Hematopoietic multipotent progenitor cell treated with erythropoietin and hydrocortisone succinate and interleukin-3 and kit ligand, for 8 days (in vitro differentiated cells): ENCODE measurements at regions not wholly inside any gene's neighbourhood (a gene's known extent, or its start where the extent isn't known, plus 50 kb on each side); places are given as distances from the start of the nearest gene placed in this dataset.

Experiments used
- DNase-seq: peaks from one replicate; pipeline ENCODE4 v3.0.0-alpha.2; 2015

- DNase-seq = no peak
These were observed 53.1 kb upstream of the UCN3 start for GRCh38 chr10:5311617-5312016.

- DNase-seq = no peak
These were observed 49.9 kb upstream of the UCN3 start for GRCh38 chr10:5314840-5315239.
